ENCODE measurements at regions not wholly inside any gene's neighbourhood (a gene's known extent, or its start where the extent isn't known, plus 50 kb on each side); places are given as distances from the start of the nearest gene placed in this dataset.

- no peaks in the 10 kb centered on the region for H3K4me1 ChIP-seq (replicated peaks)
- H3K27me3 ChIP-seq (replicated peaks; ENCODE audit: insufficient read depth), result no peaks in the 10 kb centered on the region
- intact Hi-C loops (cut with DNase I), result loop anchor here (10.0 kb wide), 1 partner anchor 59 kb away; no protein-coding TSS in a partner anchor
- no peaks in the 10 kb centered on the region for H3K36me3 ChIP-seq
- 75% methylated on average over 2 of the region's 2 CpGs for WGBS
- H3K4me3 ChIP-seq, result no peak overlapping the region
- TF ChIP-seq POLR2AphosphoS5 (IDR thresholded peaks at IDR 0.05) (no peak), POLR2A (IDR thresholded peaks at IDR 0.05) (no peak), CTCF (IDR thresholded peaks at IDR 0.05) (no peak)
- no peak for DNase-seq (ENCODE audit: low spot score)
- no peaks in the 10 kb centered on the region for H3K9me3 ChIP-seq
- H3K27ac ChIP-seq, result no peak overlapping the region
Measured at GRCh38 chr9:27856054-27856453, 282.8 kb upstream of the C9orf72 start.

GRCh38 chr9:27856748-27857147 lies 283.5 kb upstream of the C9orf72 start:
- Histone ChIP-seq H3K27ac (no peak overlapping the region), H3K9me3 (no peaks in the 10 kb centered on the region), H3K27me3 (replicated peaks; ENCODE audit: insufficient read depth) (no peaks in the 10 kb centered on the region), H3K4me3 (no peak overlapping the region), H3K4me1 (replicated peaks) (no peaks in the 10 kb centered on the region), H3K36me3 (no peaks in the 10 kb centered on the region)
- 92% methylated on average over 1 of the region's 1 CpG for WGBS
- intact Hi-C loops (cut with DNase I), result loop anchor here (10.0 kb wide), 1 partner anchor 58 kb away; no protein-coding TSS in a partner anchor
- DNase-seq (ENCODE audit: low spot score), result no peak
- TF ChIP-seq CTCF (IDR thresholded peaks at IDR 0.05), result no peak
- TF ChIP-seq POLR2A (IDR thresholded peaks at IDR 0.05), result no peak
- no peak for TF ChIP-seq POLR2AphosphoS5 (IDR thresholded peaks at IDR 0.05)

GRCh38 chr9:27861887-27862286 lies 288.6 kb upstream of the C9orf72 start:
- no peak for DNase-seq (ENCODE audit: low spot score)
- Histone ChIP-seq H3K4me3 (no peak overlapping the region), H3K27ac (no peak overlapping the region), H3K36me3 (no peaks in the 10 kb centered on the region), H3K4me1 (replicated peaks) (no peaks in the 10 kb centered on the region), H3K27me3 (replicated peaks; ENCODE audit: insufficient read depth) (no peaks in the 10 kb centered on the region), H3K9me3 (no peaks in the 10 kb centered on the region)
- intact Hi-C loops (cut with DNase I), result no loop called here
- TF ChIP-seq POLR2AphosphoS5 (IDR thresholded peaks at IDR 0.05) (no peak), POLR2A (IDR thresholded peaks at IDR 0.05) (no peak), CTCF (IDR thresholded peaks at IDR 0.05) (no peak)
- WGBS, result 65% methylated on average over 3 of the region's 3 CpGs

GRCh38 chr9:27864644-27865438 lies 291.6 kb upstream of the C9orf72 start:
- 56% methylated on average over 7 of the region's 7 CpGs for whole genome bisulfite sequencing
- intact Hi-C loops (cut with DNase I), result no loop called here
- DNase-seq (ENCODE audit: low spot score), result no peak
- TF ChIP-seq POLR2A (IDR thresholded peaks at IDR 0.05) (no peak), CTCF (IDR thresholded peaks at IDR 0.05) (no peak), POLR2AphosphoS5 (IDR thresholded peaks at IDR 0.05) (no peak)
- no peaks in the 10 kb centered on the region for H3K9me3 ChIP-seq
- no peaks in the 10 kb centered on the region for H3K27me3 ChIP-seq (replicated peaks; ENCODE audit: insufficient read depth)
- H3K36me3 ChIP-seq, result no peaks in the 10 kb centered on the region
- no peak overlapping the region for H3K27ac ChIP-seq
- H3K4me3 ChIP-seq, result no peak overlapping the region
- H3K4me1 ChIP-seq (replicated peaks), result no peaks in the 10 kb centered on the region

GRCh38 chr9:27866741-27867140 lies 293.5 kb upstream of the C9orf72 start:
- H3K27me3 ChIP-seq (replicated peaks; ENCODE audit: insufficient read depth), result no peaks in the 10 kb centered on the region
- no peaks in the 10 kb centered on the region for H3K36me3 ChIP-seq
- intact Hi-C loops (cut with DNase I), result no loop called here
- DNase-seq (ENCODE audit: low spot score), result no peak
- no peak for TF ChIP-seq POLR2AphosphoS5 (IDR thresholded peaks at IDR 0.05)
- TF ChIP-seq CTCF (IDR thresholded peaks at IDR 0.05), result no peak
- TF ChIP-seq POLR2A (IDR thresholded peaks at IDR 0.05), result no peak
- no peak overlapping the region for H3K27ac ChIP-seq
- no peak overlapping the region for H3K4me3 ChIP-seq
- WGBS, result 88% methylated on average over 4 of the region's 4 CpGs
- H3K9me3 ChIP-seq, result no peaks in the 10 kb centered on the region
- H3K4me1 ChIP-seq (replicated peaks), result no peaks in the 10 kb centered on the region

All from prostate gland (tissue), 2 donors.